Activated naive CD4-positive, alpha-beta T cell treated with anti-CD3 and anti-CD28 coated beads for 36 hours (primary cell): ENCODE measurements at regions not wholly inside any gene's neighbourhood (a gene's known extent, or its start where the extent isn't known, plus 50 kb on each side); places are given as distances from the start of the nearest gene placed in this dataset.

Experiments
- CTCF ChIA-PET: fragments of 350-600 bp; sonication (Branson Sonifier 250); formaldehyde crosslinking; loops from one replicate; lab custom pipeline; 2021; ENCODE audit warnings: antibody characterized with exemption; lab: Charles Lee
- DNase-seq: peaks from one replicate; pipeline ENCODE4 v3.0.0-alpha.2; 2020
- H3K27ac Mint-ChIP-seq: one replicate; pipeline ENCODE4 v1.8.0; 2021; ENCODE audit warnings: mild to moderate bottlenecking, mixed read lengths
- H3K27me3 Mint-ChIP-seq: one replicate; pipeline ENCODE4 v1.8.0; 2021; ENCODE audit warnings: low read depth, mixed read lengths
- H3K36me3 Mint-ChIP-seq: one replicate; pipeline ENCODE4 v1.8.0; 2021; ENCODE audit warnings: low read depth, mixed read lengths
- H3K4me1 Mint-ChIP-seq: one replicate; pipeline ENCODE4 v1.8.0; 2021; ENCODE audit warnings: low read depth, mixed read lengths
- H3K4me3 Mint-ChIP-seq: one replicate; pipeline ENCODE4 v1.8.0; 2021; ENCODE audit warnings: mild to moderate bottlenecking, moderate library complexity, mixed read lengths
- H3K9me3 Mint-ChIP-seq: one replicate; pipeline ENCODE4 v1.8.0; 2021; ENCODE audit warnings: mixed read lengths
- intact Hi-C: fragments of 100-400 bp; cut with micrococcal nuclease; formaldehyde crosslinking; loops from one replicate; pipeline ENCODE4 v1.15.1; 2023

DNA sequence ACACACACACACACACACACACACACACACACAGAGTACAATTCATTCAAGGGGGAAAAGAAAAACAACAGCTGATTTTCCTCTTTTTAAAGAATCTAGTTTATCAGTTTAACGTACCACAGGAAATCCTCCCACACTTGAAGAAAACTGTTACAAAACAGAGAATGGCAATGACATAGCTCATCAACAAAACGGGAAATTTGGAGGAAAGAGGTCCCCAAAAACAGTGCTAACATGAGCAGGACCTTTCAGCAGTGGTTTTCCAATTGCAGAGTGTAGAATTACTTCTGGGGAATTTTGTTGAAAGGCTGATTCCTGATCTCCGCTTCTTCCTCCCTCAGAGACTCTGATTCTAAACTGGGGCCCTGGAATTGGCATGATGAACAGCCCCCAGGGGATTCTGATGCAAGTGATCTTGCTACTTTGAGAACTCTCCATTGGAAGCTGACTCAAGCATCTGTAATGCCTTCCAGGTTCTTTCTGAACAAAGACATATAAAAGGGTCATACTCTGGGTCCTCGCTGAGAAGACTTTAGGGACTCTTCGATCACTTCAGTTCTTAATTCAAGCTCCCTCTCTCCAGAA lies 442.6 kb upstream of the PROK2 start:
- CTCF ChIA-PET: interaction anchor here (0.7 to 1.1 kb wide), 2 partner anchors 437 to 482 kb away, joined by 3 read pairs; no protein-coding TSS in a partner anchor
- Mint-ChIP-seq H3K36me3 (peaks cover 4% of the 10 kb centered on the region), H3K27ac (no peak overlapping the region), H3K4me3 (no peak overlapping the region), H3K4me1 (peaks cover 8% of the 10 kb centered on the region), H3K9me3 (peaks cover 28% of the 10 kb centered on the region), H3K27me3 (no peaks in the 10 kb centered on the region)
- intact Hi-C loops: no loop called here
- DNase-seq: no peak

DNA sequence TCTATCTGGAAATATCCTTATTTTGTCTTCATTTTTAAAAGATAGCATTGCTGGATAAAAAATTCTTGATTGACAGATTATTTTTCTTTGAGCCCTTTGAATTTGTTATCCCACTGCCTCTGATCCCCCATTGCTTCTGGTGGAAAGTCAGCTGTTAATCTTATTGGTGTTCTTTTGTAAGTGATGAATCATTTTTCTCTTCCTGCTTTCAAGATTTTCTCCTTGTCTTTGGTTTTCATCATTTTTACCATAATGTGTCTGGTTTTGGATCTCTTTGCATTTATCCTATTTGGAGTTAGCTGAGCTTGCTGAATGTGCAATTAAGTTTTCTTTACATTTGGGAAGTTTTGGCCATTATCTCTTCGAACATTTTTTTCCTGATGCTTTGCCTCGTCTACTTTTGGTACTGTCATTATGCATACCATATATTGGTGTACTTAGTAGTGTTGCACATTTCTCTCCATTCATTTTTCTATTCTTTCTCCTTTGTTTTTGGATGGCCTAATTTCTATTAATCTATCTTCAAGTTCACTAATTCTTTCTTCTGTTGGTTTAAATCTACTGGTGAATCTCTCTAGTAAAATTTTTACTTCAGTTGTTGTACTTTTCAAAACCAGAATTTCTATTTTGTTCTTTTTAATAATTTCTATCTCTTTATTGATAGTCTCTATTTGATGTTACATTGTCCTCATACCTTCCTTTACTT lies 440.0 kb upstream of the PROK2 start:
- CTCF ChIA-PET: no interaction called here
- Mint-ChIP-seq H3K36me3 (peaks cover 4% of the 10 kb centered on the region), H3K9me3 (peaks cover 28% of the 10 kb centered on the region), H3K27me3 (no peaks in the 10 kb centered on the region), H3K4me1 (peaks cover 8% of the 10 kb centered on the region), H3K4me3 (no peak overlapping the region), H3K27ac (no peak overlapping the region)
- DNase-seq: no peak
- intact Hi-C loops: no loop called here

DNA sequence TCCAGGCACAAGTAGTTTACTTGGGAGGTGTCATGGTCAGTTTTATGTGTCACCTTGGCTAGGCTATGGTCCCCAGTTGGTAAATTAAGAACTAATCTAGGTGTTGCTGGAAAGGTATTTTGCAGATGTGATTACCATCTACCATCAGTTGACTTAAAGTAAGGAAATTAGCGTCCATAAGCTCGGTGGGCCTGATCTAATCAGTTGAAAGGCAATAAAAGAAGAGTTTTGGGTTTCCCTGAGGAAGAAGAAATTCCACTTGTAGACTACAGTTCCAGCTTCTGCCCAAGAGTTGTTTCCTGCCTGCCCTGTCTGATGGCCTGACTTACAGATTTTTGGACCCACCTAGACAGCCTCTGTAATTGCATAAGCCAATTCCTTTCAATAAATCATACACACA lies 438.7 kb upstream of the PROK2 start:
- DNase-seq: no peak
- no peak overlapping the region for H3K27ac Mint-ChIP-seq
- H3K36me3 Mint-ChIP-seq: peaks cover 4% of the 10 kb centered on the region
- no peak overlapping the region for H3K4me3 Mint-ChIP-seq
- CTCF ChIA-PET: interaction anchor here (0.7 kb wide), 1 partner anchor 12 kb away, joined by 3 read pairs; no protein-coding TSS in a partner anchor
- intact Hi-C loops: no loop called here
- H3K9me3 Mint-ChIP-seq: peaks cover 28% of the 10 kb centered on the region
- no peaks in the 10 kb centered on the region for H3K27me3 Mint-ChIP-seq
- peaks cover 8% of the 10 kb centered on the region for H3K4me1 Mint-ChIP-seq

DNA sequence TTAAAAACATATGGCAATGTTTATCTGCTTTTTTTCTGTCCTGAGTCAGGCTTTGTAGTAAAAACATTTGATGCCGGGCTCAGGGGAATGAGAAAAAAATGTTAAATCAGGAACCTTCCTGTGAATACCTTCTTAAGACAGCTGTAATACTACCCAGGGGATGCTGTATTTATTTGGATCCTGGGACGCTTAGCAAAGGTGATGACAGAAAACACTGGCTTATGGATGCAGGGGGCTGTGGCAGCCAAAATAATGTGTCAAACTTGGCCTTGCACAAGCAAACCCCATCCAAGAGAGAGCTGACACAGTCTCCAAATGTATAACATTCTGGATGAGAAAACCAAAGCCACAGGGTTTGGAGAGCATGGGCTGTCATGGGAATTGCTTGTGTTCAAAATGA lies 438.2 kb upstream of the PROK2 start:
- H3K27ac Mint-ChIP-seq: no peak overlapping the region
- peaks cover 28% of the 10 kb centered on the region for H3K9me3 Mint-ChIP-seq
- no peak for DNase-seq
- no peak overlapping the region for H3K4me3 Mint-ChIP-seq
- CTCF ChIA-PET: interaction anchor here (0.7 kb wide), 1 partner anchor 12 kb away, joined by 3 read pairs; no protein-coding TSS in a partner anchor
- intact Hi-C loops: no loop called here
- H3K36me3 Mint-ChIP-seq: peaks cover 4% of the 10 kb centered on the region
- H3K27me3 Mint-ChIP-seq: no peaks in the 10 kb centered on the region
- H3K4me1 Mint-ChIP-seq: peaks cover 8% of the 10 kb centered on the region

DNA sequence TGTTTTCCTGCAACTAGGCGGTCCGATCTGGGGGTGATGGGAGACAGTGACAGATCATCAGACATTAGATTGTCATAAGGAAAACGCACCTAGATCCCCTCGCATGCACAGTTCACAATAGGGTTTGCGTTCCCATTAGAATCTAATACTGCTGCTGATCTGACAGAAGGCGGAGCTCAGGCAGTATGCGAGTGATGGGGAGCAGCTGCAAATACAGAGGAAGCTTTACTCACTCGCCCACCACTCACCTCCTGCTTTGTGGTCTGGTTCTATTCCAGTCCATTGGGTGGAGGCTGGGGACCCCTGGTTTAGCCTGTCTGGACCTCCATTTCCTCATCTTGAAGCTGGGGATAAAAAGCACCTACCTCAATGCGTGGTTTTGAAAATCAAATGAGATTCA lies 437.5 kb upstream of the PROK2 start:
- no peak for DNase-seq
- H3K4me3 Mint-ChIP-seq: no peak overlapping the region
- no peak overlapping the region for H3K27ac Mint-ChIP-seq
- peaks cover 1% of the 10 kb centered on the region for H3K4me1 Mint-ChIP-seq
- CTCF ChIA-PET: no interaction called here
- no peaks in the 10 kb centered on the region for H3K27me3 Mint-ChIP-seq
- intact Hi-C loops: no loop called here
- peaks cover 4% of the 10 kb centered on the region for H3K36me3 Mint-ChIP-seq
- H3K9me3 Mint-ChIP-seq: peaks cover 28% of the 10 kb centered on the region

DNA sequence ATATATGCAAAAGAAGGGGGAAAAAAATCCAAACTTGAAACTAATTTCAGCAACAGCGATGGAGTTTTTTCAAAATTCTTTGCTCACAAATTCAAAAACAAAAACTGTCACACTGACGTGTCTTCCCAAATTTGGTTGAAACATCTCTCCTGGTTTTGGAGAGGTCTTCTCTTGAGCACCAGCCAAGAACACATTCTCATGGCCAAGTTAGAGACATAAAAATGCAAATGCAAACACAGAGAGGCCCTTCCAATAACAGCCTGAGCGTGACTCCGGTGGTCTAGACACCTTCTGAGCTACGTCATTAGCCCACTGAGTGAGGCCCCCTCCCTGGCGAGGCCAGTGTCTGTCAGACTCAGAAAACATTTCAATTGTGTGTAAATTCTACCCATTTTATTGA lies 436.0 kb upstream of the PROK2 start:
- no peaks in the 10 kb centered on the region for H3K4me1 Mint-ChIP-seq

DNA sequence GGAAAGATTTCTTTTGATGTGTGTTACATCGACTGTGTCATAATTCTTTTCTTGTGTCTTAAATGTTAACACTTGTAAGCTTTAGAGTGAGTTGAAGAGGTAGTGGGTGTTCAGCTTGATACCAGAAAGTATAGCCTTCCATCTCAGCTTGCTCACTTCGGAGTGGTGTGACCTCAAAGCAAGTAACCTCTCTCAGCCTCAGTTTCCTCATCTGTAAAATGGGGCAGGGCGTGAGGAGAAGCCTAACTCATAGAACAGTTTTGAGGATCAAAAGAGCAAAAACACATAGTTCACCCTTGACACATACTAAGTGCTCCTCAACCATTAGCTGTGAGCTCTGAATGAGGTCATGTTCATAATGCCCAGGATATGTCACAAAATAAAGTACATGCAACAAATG lies 434.8 kb upstream of the PROK2 start:
- Mint-ChIP-seq H3K4me3 (no peak overlapping the region), H3K9me3 (peaks cover 9% of the 10 kb centered on the region), H3K4me1 (no peaks in the 10 kb centered on the region), H3K36me3 (no peaks in the 10 kb centered on the region), H3K27me3 (peaks cover 4% of the 10 kb centered on the region), H3K27ac (no peak overlapping the region)
- no peak for DNase-seq
- intact Hi-C loops: loop anchor here (10.0 kb wide), 1 partner anchor 385 kb away; no protein-coding TSS in a partner anchor
- CTCF ChIA-PET: interaction anchor here (0.6 to 0.7 kb wide), 2 partner anchors 36 to 1362 kb away, joined by 3 to 4 read pairs; no protein-coding TSS in a partner anchor

More for the DNA sequence above, 436.0 kb upstream of the PROK2 start:
- intact Hi-C loops: no loop called here
- no peak overlapping the region for H3K27ac Mint-ChIP-seq
- H3K27me3 Mint-ChIP-seq: peaks cover 4% of the 10 kb centered on the region
- H3K36me3 Mint-ChIP-seq: peaks cover 4% of the 10 kb centered on the region
- no peak overlapping the region for H3K4me3 Mint-ChIP-seq
- CTCF ChIA-PET: no interaction called here
- peaks cover 20% of the 10 kb centered on the region for H3K9me3 Mint-ChIP-seq
- no peak for DNase-seq

DNA sequence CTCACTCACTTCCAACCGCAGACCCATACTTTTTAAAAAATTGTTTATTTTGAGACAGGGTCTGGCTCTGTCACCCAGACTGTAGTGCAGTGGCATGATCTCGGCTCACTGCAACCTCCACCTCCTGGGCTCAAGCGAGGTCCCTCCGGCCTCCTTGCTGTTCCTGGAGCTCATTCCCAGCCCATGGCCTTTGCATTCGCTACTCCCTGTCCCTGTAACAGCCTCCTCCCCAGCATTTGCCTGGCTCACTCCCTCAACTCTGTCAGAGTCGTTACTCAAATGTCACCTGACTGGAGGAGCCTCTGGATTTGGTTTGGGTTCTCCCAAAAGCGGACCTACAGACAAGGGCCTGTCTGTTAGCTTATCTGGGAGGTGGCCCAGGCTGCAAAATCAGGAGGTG lies 432.6 kb upstream of the PROK2 start:
- CTCF ChIA-PET: no interaction called here
- Mint-ChIP-seq H3K4me1 (no peaks in the 10 kb centered on the region), H3K9me3 (no peaks in the 10 kb centered on the region), H3K4me3 (no peak overlapping the region), H3K27ac (no peak overlapping the region), H3K27me3 (peaks cover 4% of the 10 kb centered on the region), H3K36me3 (no peaks in the 10 kb centered on the region)
- intact Hi-C loops: loop anchor here (10.0 kb wide), 1 partner anchor 387 kb away; no protein-coding TSS in a partner anchor
- no peak for DNase-seq

DNA sequence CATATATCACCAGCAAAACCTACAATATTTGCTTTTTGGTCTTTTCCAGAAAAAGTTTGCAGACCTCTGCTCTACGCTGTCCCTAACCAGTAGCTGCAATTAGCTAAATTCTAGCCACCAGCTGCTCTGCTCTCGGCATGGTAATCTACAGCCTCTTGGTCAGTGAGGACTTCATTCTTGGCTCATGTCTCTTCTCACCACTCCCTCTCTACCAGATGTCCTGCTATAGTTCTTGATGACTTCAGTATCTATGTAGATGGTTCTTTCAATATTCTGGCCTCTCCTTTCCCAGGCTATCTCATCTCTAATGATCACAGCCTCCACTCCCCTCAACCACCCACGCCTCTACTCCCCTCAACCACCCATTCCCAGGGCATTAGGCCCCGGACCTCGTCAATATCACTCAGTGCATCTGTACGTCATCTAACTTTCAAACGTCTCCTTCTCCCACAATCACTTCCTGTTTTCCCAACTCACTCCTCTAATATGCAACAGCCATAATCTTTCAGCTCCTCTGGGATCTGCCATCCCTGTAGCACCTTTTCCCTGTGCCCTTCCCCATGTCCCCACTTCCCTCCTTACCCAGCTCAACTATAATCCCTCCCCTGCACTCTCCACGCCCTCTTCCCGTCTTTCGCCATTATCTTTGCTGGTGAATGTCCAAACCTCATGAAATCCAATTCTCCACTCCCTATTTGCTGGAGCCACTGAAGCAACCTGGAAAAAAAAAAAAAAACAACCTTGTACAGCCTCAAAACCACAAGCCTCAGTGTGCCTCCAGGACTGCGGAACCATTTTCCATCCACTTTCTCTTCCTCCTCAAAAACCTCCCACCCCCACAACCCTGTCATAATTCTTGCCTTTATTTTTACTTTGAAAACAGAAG lies 429.4 kb upstream of the PROK2 start:
- Mint-ChIP-seq H3K4me3 (no peak overlapping the region), H3K36me3 (no peaks in the 10 kb centered on the region), H3K27me3 (peaks cover 4% of the 10 kb centered on the region), H3K4me1 (peaks cover 4% of the 10 kb centered on the region), H3K27ac (no peak overlapping the region), H3K9me3 (no peaks in the 10 kb centered on the region)
- no peak for DNase-seq
- intact Hi-C loops: loop anchor here (10.0 kb wide), 1 partner anchor 390 kb away; no protein-coding TSS in a partner anchor
- CTCF ChIA-PET: no interaction called here

DNA sequence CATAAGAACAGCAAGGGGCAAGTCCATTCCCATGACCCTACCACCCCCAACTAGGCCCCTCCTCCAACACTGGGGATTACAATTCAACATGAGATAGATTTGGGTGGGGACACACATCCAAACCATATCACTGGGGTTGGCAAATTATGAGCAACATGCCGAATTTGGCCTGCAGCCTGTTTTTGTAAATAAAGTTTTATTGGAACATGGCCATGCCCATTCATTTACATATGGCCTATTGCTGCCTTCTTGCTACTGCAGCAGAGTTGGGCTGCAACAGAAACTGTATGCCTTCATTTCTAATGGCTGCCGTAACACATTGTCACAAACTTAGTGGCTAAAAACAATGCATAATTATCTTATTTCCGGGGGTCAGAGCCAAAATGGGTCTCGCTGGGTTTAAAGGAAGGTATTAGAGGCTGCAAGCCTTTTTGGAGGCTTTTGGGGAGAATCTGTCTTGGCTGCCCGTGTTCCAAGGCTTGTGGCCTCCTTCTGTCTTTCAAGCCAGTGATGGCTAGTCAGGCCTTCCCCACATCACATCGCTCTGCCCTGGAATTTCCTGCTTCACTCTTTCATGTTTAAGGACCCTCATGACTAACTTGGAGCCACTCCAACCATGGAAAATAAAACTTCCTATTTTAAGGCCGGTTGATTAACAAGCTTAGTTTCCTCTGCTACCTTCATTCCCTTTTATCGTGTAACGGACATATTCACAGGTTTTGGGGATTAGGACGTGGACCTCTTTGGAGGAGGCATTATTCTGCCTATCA lies 428.5 kb upstream of the PROK2 start:
- Mint-ChIP-seq H3K9me3 (no peaks in the 10 kb centered on the region), H3K36me3 (no peaks in the 10 kb centered on the region), H3K4me3 (no peak overlapping the region), H3K27me3 (peaks cover 4% of the 10 kb centered on the region), H3K4me1 (peaks cover 4% of the 10 kb centered on the region), H3K27ac (no peak overlapping the region)
- CTCF ChIA-PET: no interaction called here
- intact Hi-C loops: loop anchor here (10.0 kb wide), 1 partner anchor 391 kb away; no protein-coding TSS in a partner anchor
- DNase-seq: no peak

DNA sequence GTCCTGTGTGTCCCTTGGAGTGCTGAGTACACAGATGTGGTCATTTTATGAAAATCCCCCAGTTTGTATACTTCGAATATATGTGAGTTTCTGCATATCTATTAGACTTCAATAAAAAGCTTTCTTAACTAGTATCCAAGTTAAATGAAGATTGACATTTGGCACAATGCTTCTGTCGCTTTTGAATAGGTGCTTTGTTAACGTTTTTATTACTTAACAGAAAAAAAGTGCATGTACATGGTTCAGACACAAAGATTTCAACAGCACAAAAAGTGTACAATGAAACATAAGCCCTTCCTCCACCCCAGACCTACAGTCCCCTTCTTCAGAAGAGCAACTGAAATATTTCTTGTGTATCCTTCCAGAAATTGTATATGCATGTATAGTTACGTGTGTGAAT lies 427.4 kb upstream of the PROK2 start:
- no peak overlapping the region for H3K27ac Mint-ChIP-seq
- CTCF ChIA-PET: no interaction called here
- H3K4me3 Mint-ChIP-seq: no peak overlapping the region
- peaks cover 4% of the 10 kb centered on the region for H3K4me1 Mint-ChIP-seq
- intact Hi-C loops: loop anchor here (10.0 kb wide), 1 partner anchor 392 kb away; no protein-coding TSS in a partner anchor
- no peaks in the 10 kb centered on the region for H3K9me3 Mint-ChIP-seq
- H3K36me3 Mint-ChIP-seq: no peaks in the 10 kb centered on the region
- DNase-seq: no peak
- peaks cover 4% of the 10 kb centered on the region for H3K27me3 Mint-ChIP-seq
